ENCODE measurements at regions not wholly inside any gene's neighbourhood (a gene's known extent, or its start where the extent isn't known, plus 50 kb on each side); places are given as distances from the start of the nearest gene placed in this dataset.

GRCh38 chr4:96483308-96484030 lies 643.6 kb downstream of the PDHA2 start:
- TF ChIP-seq CTCF (conservative IDR thresholded peaks at IDR 0.05), result no peak
- H3K27ac ChIP-seq, result no peak overlapping the region

GRCh38 chr4:96486563-96486962 lies 646.7 kb downstream of the PDHA2 start:
- H3K27ac ChIP-seq, result no peak overlapping the region
- TF ChIP-seq CTCF (conservative IDR thresholded peaks at IDR 0.05), result no peak

GRCh38 chr4:96497621-96498020 lies 657.7 kb downstream of the PDHA2 start:
- TF ChIP-seq CTCF (conservative IDR thresholded peaks at IDR 0.05), result no peak
- H3K27ac ChIP-seq, result no peak overlapping the region

GRCh38 chr4:96504386-96504785 lies 664.5 kb downstream of the PDHA2 start:
- no peak for TF ChIP-seq CTCF (conservative IDR thresholded peaks at IDR 0.05)
- H3K27ac ChIP-seq, result no peak overlapping the region

GRCh38 chr4:96509039-96509741 lies 669.3 kb downstream of the PDHA2 start:
- no peak for TF ChIP-seq CTCF (conservative IDR thresholded peaks at IDR 0.05)
- H3K27ac ChIP-seq, result no peak overlapping the region

- no peak for TF ChIP-seq CTCF (conservative IDR thresholded peaks at IDR 0.05)
- H3K27ac ChIP-seq, result no peak overlapping the region
These were observed 679.4 kb downstream of the PDHA2 start for GRCh38 chr4:96519291-96519690.

- H3K27ac ChIP-seq, result no peak overlapping the region
- no peak for TF ChIP-seq CTCF (conservative IDR thresholded peaks at IDR 0.05)
These were observed 681.2 kb downstream of the PDHA2 start for GRCh38 chr4:96521046-96521536.
